ENCODE measurements at regions not wholly inside any gene's neighbourhood (a gene's known extent, or its start where the extent isn't known, plus 50 kb on each side); places are given as distances from the start of the nearest gene placed in this dataset.

- TF ChIP-seq CTCF (IDR thresholded peaks at IDR 0.05; ENCODE audit: low read depth, low read length) (no peak), MYC (IDR thresholded peaks at IDR 0.05; ENCODE audit: low read depth, low read length) (no peak), POLR2A (IDR thresholded peaks at IDR 0.05; ENCODE audit: extremely low read depth, insufficient read length) (no peak)
Observed at GRCh38 chr14:83969998-83970397, 1559.9 kb upstream of the FLRT2 start.

All from NB4 (cell line).